Thymus (tissue), 11 donors: ENCODE measurements at regions not wholly inside any gene's neighbourhood (a gene's known extent, or its start where the extent isn't known, plus 50 kb on each side); places are given as distances from the start of the nearest gene placed in this dataset.

Experiments used
- DNase-seq, 9 donors: peaks; one replicate each; pipeline ENCODE4 v3.0.0-alpha.2; 2013; ENCODE audit warnings: low spot score in 9 of 9, low read depth in 6 of 9, missing footprints in 1 of 9
- H3K27ac ChIP-seq, 2 donors: one replicate each; pipeline ENCODE4 v1.5.1; 2013; ENCODE audit warnings: control low read depth in 1 of 2, low read depth in 1 of 2, low read length in 1 of 2, mild to moderate bottlenecking in 1 of 2, moderate library complexity in 1 of 2
- H3K27me3 ChIP-seq, 2 donors: one replicate each; pipeline ENCODE4 v1.5.1; 2013; ENCODE audit warnings: low read length in 1 of 2; ENCODE audit not compliant: control insufficient read depth in 2 of 2, insufficient read depth in 1 of 2
- H3K36me3 ChIP-seq, 2 donors: one replicate each; pipeline ENCODE4 v1.5.1; 2013; ENCODE audit warnings: low read length in 1 of 2, mild to moderate bottlenecking in 1 of 2, moderate library complexity in 1 of 2; ENCODE audit not compliant: control insufficient read depth in 2 of 2, insufficient read depth in 2 of 2
- H3K4me1 ChIP-seq, 2 donors: one replicate each; pipeline ENCODE4 v1.5.1; 2013; ENCODE audit warnings: low read length in 2 of 2; ENCODE audit not compliant: control insufficient read depth in 2 of 2, insufficient read depth in 2 of 2
- H3K4me3 ChIP-seq, 2 donors: one replicate each; pipeline ENCODE4 v1.5.1; 2013; ENCODE audit warnings: low read length in 2 of 2, control low read depth in 1 of 2, mild to moderate bottlenecking in 1 of 2
- H3K9me3 ChIP-seq, 2 donors: one replicate each; pipeline ENCODE4 v1.5.1; 2013; ENCODE audit warnings: low read length in 1 of 2, mild to moderate bottlenecking in 1 of 2; ENCODE audit not compliant: control insufficient read depth in 2 of 2, insufficient read depth in 1 of 2
- WGBS: extraction: QIAGEN DNeasy Blood & Tissue Kit; methylation state at CpG from one replicate; pipeline ENCODE4 v1.1.7; 2013; 5-methylcytosine and 5-hydroxymethylcytosine counted together
- donor health status: healthy.

GRCh38 chr21:28671549-28672195, 321.0 kb downstream of the LTN1 start:
- no peaks in the 10 kb centered on the region for H3K4me1 ChIP-seq
- DNase-seq, result no peak
- H3K4me3 ChIP-seq, result no peak overlapping the region
- no peaks in the 10 kb centered on the region for H3K36me3 ChIP-seq
- H3K27ac ChIP-seq, result no peak overlapping the region
- 89% methylated on average over 7 of the region's 7 CpGs for WGBS
- H3K9me3 ChIP-seq, result no peaks in the 10 kb centered on the region
- no peaks in the 10 kb centered on the region for H3K27me3 ChIP-seq

GRCh38 chr21:28669971-28670653, 322.6 kb downstream of the LTN1 start:
- H3K4me3 ChIP-seq, result no peak overlapping the region
- no peaks in the 10 kb centered on the region for H3K9me3 ChIP-seq
- no peaks in the 10 kb centered on the region for H3K36me3 ChIP-seq
- DNase-seq, result no peak
- no peaks in the 10 kb centered on the region for H3K27me3 ChIP-seq
- no peaks in the 10 kb centered on the region for H3K4me1 ChIP-seq
- H3K27ac ChIP-seq, result no peak overlapping the region
- WGBS, result 89% methylated on average over 3 of the region's 3 CpGs

- no peaks in the 10 kb centered on the region for H3K36me3 ChIP-seq
- no peak overlapping the region for H3K27ac ChIP-seq
- H3K4me3 ChIP-seq, result no peak overlapping the region
- no peak for DNase-seq
- no peaks in the 10 kb centered on the region for H3K27me3 ChIP-seq
- H3K9me3 ChIP-seq, result no peaks in the 10 kb centered on the region
- WGBS, result 76% methylated on average over 2 of the region's 2 CpGs
- no peaks in the 10 kb centered on the region for H3K4me1 ChIP-seq
Measured at GRCh38 chr21:28669321-28669720, 323.4 kb downstream of the LTN1 start.

- no peak overlapping the region for H3K27ac ChIP-seq
- H3K4me1 ChIP-seq, result no peaks in the 10 kb centered on the region
- 97% methylated on average over 5 of the region's 5 CpGs for WGBS
- no peaks in the 10 kb centered on the region for H3K9me3 ChIP-seq
- no peak for DNase-seq
- no peak overlapping the region for H3K4me3 ChIP-seq
- no peaks in the 10 kb centered on the region for H3K27me3 ChIP-seq
- H3K36me3 ChIP-seq, result no peaks in the 10 kb centered on the region
Measured at GRCh38 chr21:28663754-28664153, 328.9 kb downstream of the LTN1 start.

GRCh38 chr21:28663111-28663693, 329.5 kb downstream of the LTN1 start:
- 98% methylated on average over 4 of the region's 4 CpGs for WGBS
- DNase-seq, result no peak
- H3K9me3 ChIP-seq, result no peaks in the 10 kb centered on the region
- H3K27me3 ChIP-seq, result no peaks in the 10 kb centered on the region
- H3K4me3 ChIP-seq, result no peak overlapping the region
- H3K36me3 ChIP-seq, result no peaks in the 10 kb centered on the region
- no peak overlapping the region for H3K27ac ChIP-seq
- no peaks in the 10 kb centered on the region for H3K4me1 ChIP-seq

GRCh38 chr21:28657566-28657965, 335.1 kb downstream of the LTN1 start:
- no peaks in the 10 kb centered on the region for H3K36me3 ChIP-seq
- no peak overlapping the region for H3K4me3 ChIP-seq
- H3K27me3 ChIP-seq, result no peaks in the 10 kb centered on the region
- DNase-seq, result no peak
- H3K4me1 ChIP-seq, result no peaks in the 10 kb centered on the region
- no peaks in the 10 kb centered on the region for H3K9me3 ChIP-seq
- no peak overlapping the region for H3K27ac ChIP-seq

GRCh38 chr21:28655471-28655870, 337.2 kb downstream of the LTN1 start:
- Histone ChIP-seq H3K27me3 (no peaks in the 10 kb centered on the region), H3K36me3 (no peaks in the 10 kb centered on the region), H3K4me1 (no peaks in the 10 kb centered on the region), H3K4me3 (no peak overlapping the region), H3K27ac (no peak overlapping the region), H3K9me3 (no peaks in the 10 kb centered on the region)
- no peak for DNase-seq
- 95% methylated on average over 1 of the region's 1 CpG for WGBS

GRCh38 chr21:28654406-28654805, 338.3 kb downstream of the LTN1 start:
- H3K4me1 ChIP-seq, result no peaks in the 10 kb centered on the region
- no peaks in the 10 kb centered on the region for H3K9me3 ChIP-seq
- WGBS, result 94% methylated on average over 3 of the region's 3 CpGs
- H3K4me3 ChIP-seq, result no peak overlapping the region
- peak in 1 of 9 donors; percentile 11 for DNase-seq
- no peaks in the 10 kb centered on the region for H3K36me3 ChIP-seq
- no peaks in the 10 kb centered on the region for H3K27me3 ChIP-seq
- H3K27ac ChIP-seq, result no peak overlapping the region

GRCh38 chr21:28644762-28645161, 347.9 kb downstream of the LTN1 start:
- Histone ChIP-seq H3K4me1 (no peaks in the 10 kb centered on the region), H3K27ac (no peak overlapping the region), H3K4me3 (no peak overlapping the region), H3K36me3 (no peaks in the 10 kb centered on the region), H3K27me3 (no peaks in the 10 kb centered on the region), H3K9me3 (no peaks in the 10 kb centered on the region)
- DNase-seq, result no peak
- 90% methylated on average over 1 of the region's 1 CpG for WGBS
